ENCODE measurements at regions not wholly inside any gene's neighbourhood (a gene's known extent, or its start where the extent isn't known, plus 50 kb on each side); places are given as distances from the start of the nearest gene placed in this dataset.

GRCh38 chr3:188058569-188059184 is 95.3 kb upstream of the LPP start:
- TF ChIP-seq CTCF (IDR thresholded peaks at IDR 0.05 in 4 of 5, conservative IDR thresholded peaks at IDR 0.05 in 1 of 5), result no peak
- no peak for TF ChIP-seq POLR2A (IDR thresholded peaks at IDR 0.05)

Data from gastrocnemius medialis (tissue), 4 donors.